ENCODE measurements at regions not wholly inside any gene's neighbourhood (a gene's known extent, or its start where the extent isn't known, plus 50 kb on each side); places are given as distances from the start of the nearest gene placed in this dataset.

- in situ Hi-C loops (cut with MboI; ENCODE audit: low sequenced_read_pairs) = no loop called here
These were observed 68.0 kb upstream of the NCKAP5 start for GRCh38 chr2:133636287-133636686.

More at GRCh38 chr2:133636287-133636686, 68.0 kb upstream of the NCKAP5 start:
- H2BK5ac ChIP-seq (ENCODE audit: low read depth, low read length, poor library complexity, severe bottlenecking) = no peak overlapping the region
- no peak overlapping the region for H3K4me2 ChIP-seq (ENCODE audit: low read depth, low read length)
- TF ChIP-seq ELK1 (IDR thresholded peaks at IDR 0.05; ENCODE audit: borderline replicate concordance, low read depth, low read length) = no peak
- no peak for TF ChIP-seq BHLHE40 (IDR thresholded peaks at IDR 0.05; ENCODE audit: low read depth, low read length)
- no peak overlapping the region for H2BK15ac ChIP-seq (ENCODE audit: low read depth, low read length)
- H4K5ac ChIP-seq (ENCODE audit: low read depth, low read length) = no peak overlapping the region
- no peak for DNase-seq
- H3K18ac ChIP-seq (ENCODE audit: low read depth, low read length) = no peak overlapping the region
- no peak overlapping the region for H3K14ac ChIP-seq (replicated peaks; ENCODE audit: low read depth, low read length)
- dilution Hi-C loops (cut with HindIII; ENCODE audit: low sequenced_read_pairs, unreplicated experiment) (no loop called here), intact Hi-C loops (cut with micrococcal nuclease) (no loop called here)
- no peak for ATAC-seq (ENCODE audit: low read depth)
- peaks cover 5% of the 10 kb centered on the region for H3K4me1 ChIP-seq (ENCODE audit: control insufficient read depth, insufficient read depth, low read length)
- H2AK9ac ChIP-seq (replicated peaks; ENCODE audit: low read depth, low read length, poor library complexity) = no peak overlapping the region
- no peak overlapping the region for H3K23ac ChIP-seq (ENCODE audit: low read depth, low read length)
- H2BK120ac ChIP-seq (ENCODE audit: low read depth, low read length) = no peak overlapping the region
- H2AK5ac ChIP-seq (ENCODE audit: low read depth, low read length) = no peak overlapping the region
- H2BK20ac ChIP-seq (ENCODE audit: low read depth, low read length) = no peak overlapping the region
- no TSS peak for BruUV-seq (replicated peaks)
- no peak overlapping the region for H3K9ac ChIP-seq (ENCODE audit: low read depth, low read length)
- H3K4me3 ChIP-seq (ENCODE audit: insufficient read depth, low read depth, low read length) = no peak overlapping the region
- H3K56ac ChIP-seq (ENCODE audit: extremely low read depth, insufficient read depth, low read length) = no peak overlapping the region
- no peaks in the 10 kb centered on the region for H3K9me3 ChIP-seq (ENCODE audit: control insufficient read depth, insufficient read depth, low read length)
- no peaks in the 10 kb centered on the region for H3K27me3 ChIP-seq (ENCODE audit: control insufficient read depth, insufficient read depth, low read length)
- H4K20me1 ChIP-seq (ENCODE audit: insufficient read depth, low read length) = no peaks in the 10 kb centered on the region
- no peaks in the 10 kb centered on the region for H3K79me1 ChIP-seq (ENCODE audit: low read depth in 1 of 2, low read length in 2 of 2)
- ChIA-PET CTCF (interaction anchor here (0.8 kb wide), 1 partner anchor 144 kb away, joined by 3 read pairs; no protein-coding TSS in a partner anchor), POLR2A (ENCODE audit: unreplicated experiment) (no interaction called here)
- H2AFZ ChIP-seq (replicated peaks; ENCODE audit: low read length, poor library complexity) = no peak overlapping the region
- no CpG with 5 or more reads among the region's 2 CpGs for WGBS, 2 experiments (ENCODE audit: extremely low coverage in 2 of 2, insufficient read length in 1 of 2)
- H4K91ac ChIP-seq (ENCODE audit: insufficient read depth, low read depth, low read length) = no peak overlapping the region
- H3K36me3 ChIP-seq (ENCODE audit: control insufficient read depth, insufficient read depth, low read length) = no peaks in the 10 kb centered on the region
- no peak overlapping the region for H3K4ac ChIP-seq (ENCODE audit: low read depth, low read length)
- peaks cover under 1% of the 10 kb centered on the region; the same call in 1 of the 2 replicates for H3K9me1 ChIP-seq (ENCODE audit: insufficient read depth, low read length)
- no peak overlapping the region for H4K8ac ChIP-seq (ENCODE audit: low read depth in 2 of 2, low read length in 2 of 2)
- H3K27ac ChIP-seq (ENCODE audit: insufficient read depth, low read length) = no peak overlapping the region
